ENCODE measurements at regions not wholly inside any gene's neighbourhood (a gene's known extent, or its start where the extent isn't known, plus 50 kb on each side); places are given as distances from the start of the nearest gene placed in this dataset.

DNA sequence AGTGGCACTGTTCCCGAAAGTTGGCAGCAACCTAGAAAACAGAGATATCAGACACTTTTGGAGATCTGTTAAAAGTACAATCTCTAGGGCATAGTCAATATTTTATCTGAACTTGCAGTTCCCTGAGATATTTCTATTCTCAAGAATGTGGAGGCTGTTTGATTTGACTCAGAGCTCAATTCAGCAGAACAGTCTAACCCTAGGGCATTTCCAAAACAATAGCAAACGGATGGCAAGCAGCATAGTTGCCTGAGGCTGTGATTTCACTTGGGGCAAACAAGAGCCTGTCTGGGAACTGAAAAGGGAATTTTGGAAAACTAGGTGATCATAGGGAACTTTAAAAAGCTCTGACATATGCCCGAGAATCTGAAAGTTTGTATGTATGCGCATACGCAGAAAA is 772.8 kb upstream of the LRRTM1 start:
- TF ChIP-seq CTCF (IDR thresholded peaks at IDR 0.05; ENCODE audit: insufficient read depth, low read length, poor library complexity, severe bottlenecking) (no peak), EZH2phosphoT487 (conservative IDR thresholded peaks at IDR 0.05; ENCODE audit: low read length) (no peak)

Data from SU-DHL-6 (cell line).